Upper lobe of right lung (tissue), 1 donor: ENCODE measurements at regions not wholly inside any gene's neighbourhood (a gene's known extent, or its start where the extent isn't known, plus 50 kb on each side); places are given as distances from the start of the nearest gene placed in this dataset.

Source experiments
- ATAC-seq: fragments of 200-7000 bp; cut with Tn5 transposase; one replicate; pipeline ENCODE4 v1.9.1; 2020; ENCODE audit warnings: mild to moderate bottlenecking, moderate library complexity
- DNase-seq: peaks from one replicate; pipeline ENCODE4 v3.0.0-alpha.2; 2020
- H3K27ac ChIP-seq: fragments of 200-600 bp; one replicate; pipeline ENCODE4 v1.8.0; 2022
- H3K27me3 ChIP-seq: fragments of 200-600 bp; one replicate; pipeline ENCODE4 v1.8.0; 2022; ENCODE audit warnings: mild to moderate bottlenecking
- H3K36me3 ChIP-seq: fragments of 200-600 bp; one replicate; pipeline ENCODE4 v1.8.0; 2022
- H3K4me1 ChIP-seq: fragments of 200-600 bp; one replicate; pipeline ENCODE4 v1.8.0; 2022
- H3K4me3 ChIP-seq: fragments of 200-600 bp; one replicate; pipeline ENCODE4 v1.8.0; 2022; ENCODE audit warnings: mild to moderate bottlenecking
- H3K9me3 ChIP-seq: fragments of 200-600 bp; one replicate; pipeline ENCODE4 v1.8.0; 2022
- CTCF ChIP-seq: fragments of 200-600 bp; IDR thresholded peaks from one replicate; pipeline ENCODE4 v1.8.0; 2022; ENCODE audit warnings: antibody characterized with exemption
- intact Hi-C: fragments of 100-400 bp; cut with DNase I; formaldehyde crosslinking; loops from one replicate; pipeline ENCODE4 v1.11.0; 2022
- donor health status: DM: no; HTN: yes; CAD: no; lungs with severe emphysema.

GRCh38 chr9:90060256-90060655 lies 455.4 kb downstream of the GADD45G start:
- ATAC-seq (no peak), DNase-seq (no peak)
- H3K4me1 ChIP-seq, result no peaks in the 10 kb centered on the region
- H3K9me3 ChIP-seq, result no peaks in the 10 kb centered on the region
- no peak overlapping the region for H3K4me3 ChIP-seq
- no peaks in the 10 kb centered on the region for H3K27me3 ChIP-seq
- H3K27ac ChIP-seq, result no peak overlapping the region
- no peaks in the 10 kb centered on the region for H3K36me3 ChIP-seq
- intact Hi-C loops, result no loop called here
- no peak for TF ChIP-seq CTCF

DNA sequence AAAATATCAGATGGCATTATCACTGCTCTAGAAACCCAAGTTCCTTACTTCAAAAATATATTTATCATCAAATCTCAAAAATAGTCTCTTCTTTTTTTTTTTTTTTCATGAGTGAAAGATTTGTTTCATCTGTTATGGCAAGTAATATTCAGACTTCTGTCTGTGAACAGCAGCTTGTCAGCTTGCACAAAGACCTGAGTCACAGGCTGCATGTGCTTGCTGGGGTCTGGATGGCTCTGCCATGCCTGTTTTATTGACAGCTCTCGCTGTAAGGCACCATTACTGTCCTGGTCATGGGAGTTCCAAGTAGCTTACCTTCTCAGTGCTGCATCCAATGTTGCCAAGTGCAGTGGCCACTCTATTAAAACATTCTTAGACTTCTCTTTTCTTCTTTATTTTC lies 456.4 kb downstream of the GADD45G start:
- no peak for DNase-seq
- intact Hi-C loops, result no loop called here
- no peaks in the 10 kb centered on the region for H3K27me3 ChIP-seq
- no peak for ATAC-seq
- no peaks in the 10 kb centered on the region for H3K4me1 ChIP-seq
- no peak overlapping the region for H3K27ac ChIP-seq
- H3K36me3 ChIP-seq, result no peaks in the 10 kb centered on the region
- no peaks in the 10 kb centered on the region for H3K9me3 ChIP-seq
- no peak overlapping the region for H3K4me3 ChIP-seq
- no peak for TF ChIP-seq CTCF

GRCh38 chr9:90062982-90063381 lies 458.2 kb downstream of the GADD45G start:
- no peak for TF ChIP-seq CTCF
- ATAC-seq (no peak), DNase-seq (no peak)
- intact Hi-C loops, result no loop called here
- H3K27me3 ChIP-seq, result no peaks in the 10 kb centered on the region
- no peak overlapping the region for H3K4me3 ChIP-seq
- H3K4me1 ChIP-seq, result no peaks in the 10 kb centered on the region
- H3K9me3 ChIP-seq, result no peaks in the 10 kb centered on the region
- no peaks in the 10 kb centered on the region for H3K36me3 ChIP-seq
- no peak overlapping the region for H3K27ac ChIP-seq

DNA sequence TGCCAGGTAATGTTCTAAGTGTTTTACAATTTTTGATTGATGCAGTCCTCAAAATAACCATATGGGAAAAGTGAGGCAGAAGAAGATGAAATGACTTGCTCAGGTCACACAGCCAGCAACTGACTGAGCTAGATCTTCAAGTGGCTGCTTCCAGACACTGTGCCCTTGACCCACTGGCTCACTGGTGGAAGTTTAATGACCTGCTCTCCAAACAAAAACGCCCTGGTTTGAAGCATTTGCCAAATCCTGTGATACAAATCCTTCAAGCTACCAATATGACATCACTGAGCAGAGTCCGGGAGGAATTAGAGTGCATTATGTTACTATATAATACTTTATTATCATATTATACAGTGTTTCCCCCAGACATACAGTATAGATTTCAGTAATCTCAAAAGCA lies 459.4 kb downstream of the GADD45G start:
- no peaks in the 10 kb centered on the region for H3K4me1 ChIP-seq
- no peaks in the 10 kb centered on the region for H3K9me3 ChIP-seq
- intact Hi-C loops, result no loop called here
- H3K4me3 ChIP-seq, result no peak overlapping the region
- DNase-seq, result no peak
- no peak overlapping the region for H3K27ac ChIP-seq
- no peak for TF ChIP-seq CTCF
- peak; percentile 60 for ATAC-seq
- H3K36me3 ChIP-seq, result no peaks in the 10 kb centered on the region
- no peaks in the 10 kb centered on the region for H3K27me3 ChIP-seq

GRCh38 chr9:90064971-90065370 lies 460.2 kb downstream of the GADD45G start:
- H3K27ac ChIP-seq, result no peak overlapping the region
- intact Hi-C loops, result no loop called here
- DNase-seq (no peak), ATAC-seq (no peak)
- H3K36me3 ChIP-seq, result no peaks in the 10 kb centered on the region
- no peak overlapping the region for H3K4me3 ChIP-seq
- no peak for TF ChIP-seq CTCF
- no peaks in the 10 kb centered on the region for H3K9me3 ChIP-seq
- no peaks in the 10 kb centered on the region for H3K4me1 ChIP-seq
- H3K27me3 ChIP-seq, result no peaks in the 10 kb centered on the region

- DNase-seq (no peak), ATAC-seq (no peak)
- Histone ChIP-seq H3K27me3 (no peaks in the 10 kb centered on the region), H3K4me3 (no peak overlapping the region), H3K36me3 (no peaks in the 10 kb centered on the region), H3K4me1 (no peaks in the 10 kb centered on the region), H3K9me3 (no peaks in the 10 kb centered on the region), H3K27ac (no peak overlapping the region)
- no peak for TF ChIP-seq CTCF
- intact Hi-C loops, result no loop called here
These were observed 461.0 kb downstream of the GADD45G start for GRCh38 chr9:90065851-90066250.
